Right lobe of liver (tissue), 4 donors: ENCODE measurements at regions not wholly inside any gene's neighbourhood (a gene's known extent, or its start where the extent isn't known, plus 50 kb on each side); places are given as distances from the start of the nearest gene placed in this dataset.

Experiments used
- POLR2A ChIP-seq: fragments of 450-650 bp; IDR thresholded peaks from one replicate; pipeline ENCODE4 v1.6.1; 2017; ENCODE audit warnings: antibody characterized with exemption, mild to moderate bottlenecking
- TF ChIP-seq, protein P1 (sequence below), 4 donors: fragments of 200-600 bp in 3 of 4; fragments of 450-650 bp in 1 of 4; IDR thresholded peaks; one replicate each; pipeline versions ENCODE4 v1.5.1 to v1.8.0; 2016 to 2022; ENCODE audit warnings: antibody characterized with exemption in 4 of 4, mild to moderate bottlenecking in 2 of 4
- donor health status: DM: no; HTN: no; CAD: no.
- donor health status: DM: no; HTN: no; CAD: no.
- donor health status: DM: no; HTN: yes; CAD: no.

DNA sequence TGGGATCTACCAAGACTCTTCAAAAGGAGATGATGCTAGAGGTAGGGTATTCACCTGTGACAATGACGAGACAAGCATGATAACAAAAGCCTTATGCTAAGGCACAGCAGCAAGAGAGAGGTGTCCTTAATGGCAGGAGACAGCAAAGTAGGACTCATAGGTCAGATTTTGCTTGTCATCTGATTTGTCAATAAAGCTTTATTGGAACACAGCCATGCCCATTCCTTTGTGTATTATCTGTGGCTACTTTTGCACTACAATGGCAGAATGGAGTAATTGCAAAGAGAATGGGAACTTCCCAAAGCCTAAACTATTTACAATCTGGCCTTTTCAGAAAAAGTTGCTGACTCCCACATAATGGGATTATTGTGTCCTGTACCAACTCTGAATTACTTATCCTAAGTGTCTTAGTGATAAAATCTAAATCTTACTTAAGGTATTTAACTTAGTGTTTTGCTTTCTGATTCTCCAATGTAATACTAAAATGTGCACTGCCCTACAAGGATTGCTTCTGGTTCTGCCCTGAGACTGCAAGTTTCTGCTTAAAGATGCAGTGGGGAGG lies 221.6 kb downstream of the CDC5L start:
- TF ChIP-seq, protein P1, sequence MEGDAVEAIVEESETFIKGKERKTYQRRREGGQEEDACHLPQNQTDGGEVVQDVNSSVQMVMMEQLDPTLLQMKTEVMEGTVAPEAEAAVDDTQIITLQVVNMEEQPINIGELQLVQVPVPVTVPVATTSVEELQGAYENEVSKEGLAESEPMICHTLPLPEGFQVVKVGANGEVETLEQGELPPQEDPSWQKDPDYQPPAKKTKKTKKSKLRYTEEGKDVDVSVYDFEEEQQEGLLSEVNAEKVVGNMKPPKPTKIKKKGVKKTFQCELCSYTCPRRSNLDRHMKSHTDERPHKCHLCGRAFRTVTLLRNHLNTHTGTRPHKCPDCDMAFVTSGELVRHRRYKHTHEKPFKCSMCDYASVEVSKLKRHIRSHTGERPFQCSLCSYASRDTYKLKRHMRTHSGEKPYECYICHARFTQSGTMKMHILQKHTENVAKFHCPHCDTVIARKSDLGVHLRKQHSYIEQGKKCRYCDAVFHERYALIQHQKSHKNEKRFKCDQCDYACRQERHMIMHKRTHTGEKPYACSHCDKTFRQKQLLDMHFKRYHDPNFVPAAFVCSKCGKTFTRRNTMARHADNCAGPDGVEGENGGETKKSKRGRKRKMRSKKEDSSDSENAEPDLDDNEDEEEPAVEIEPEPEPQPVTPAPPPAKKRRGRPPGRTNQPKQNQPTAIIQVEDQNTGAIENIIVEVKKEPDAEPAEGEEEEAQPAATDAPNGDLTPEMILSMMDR (IDR thresholded peaks at IDR 0.05): no peak
- no peak for TF ChIP-seq POLR2A
